ENCODE measurements at regions not wholly inside any gene's neighbourhood (a gene's known extent, or its start where the extent isn't known, plus 50 kb on each side); places are given as distances from the start of the nearest gene placed in this dataset.
A peak's percentile ranks its signal among the peaks of the same experiment; 100 is the strongest.

- no peak for TF ChIP-seq CTCF (IDR thresholded peaks at IDR 0.05; ENCODE audit: unreplicated experiment in 3 of 3)
- Mint-ChIP-seq H3K9me3 (no peaks in the 10 kb centered on the region), H3K4me3 (no peak overlapping the region), H3K36me3 (ENCODE audit: low read depth) (no peaks in the 10 kb centered on the region), H3K4me1 (peaks cover 21% of the 10 kb centered on the region), H3K27ac (no peak overlapping the region), H3K27me3 (ENCODE audit: low read depth) (no peaks in the 10 kb centered on the region)
Measured at GRCh38 chr5:124285071-124285470, 461.4 kb downstream of the ZNF608 start.

GRCh38 chr5:124283031-124283430, 463.4 kb downstream of the ZNF608 start:
- Mint-ChIP-seq H3K4me3 (no peak overlapping the region), H3K27me3 (ENCODE audit: low read depth) (no peaks in the 10 kb centered on the region), H3K4me1 (peaks cover 17% of the 10 kb centered on the region), H3K36me3 (ENCODE audit: low read depth) (no peaks in the 10 kb centered on the region), H3K27ac (no peak overlapping the region), H3K9me3 (no peaks in the 10 kb centered on the region)
- no peak for TF ChIP-seq CTCF (IDR thresholded peaks at IDR 0.05; ENCODE audit: unreplicated experiment in 3 of 3)

- no peak for TF ChIP-seq CTCF (IDR thresholded peaks at IDR 0.05; ENCODE audit: unreplicated experiment in 3 of 3)
- Mint-ChIP-seq H3K9me3 (peaks cover 2% of the 10 kb centered on the region), H3K27ac (no peak overlapping the region), H3K4me1 (peaks cover 20% of the 10 kb centered on the region), H3K27me3 (ENCODE audit: low read depth) (no peaks in the 10 kb centered on the region), H3K4me3 (no peak overlapping the region), H3K36me3 (ENCODE audit: low read depth) (no peaks in the 10 kb centered on the region)
Measured at GRCh38 chr5:124280079-124280478, 466.4 kb downstream of the ZNF608 start.

GRCh38 chr5:124279146-124279876, 467.1 kb downstream of the ZNF608 start:
- H3K27ac Mint-ChIP-seq: peak overlapping the region in 1 of 3 experiments; percentile 17
- no peak for TF ChIP-seq CTCF (IDR thresholded peaks at IDR 0.05; ENCODE audit: unreplicated experiment in 3 of 3)
- H3K27me3 Mint-ChIP-seq (ENCODE audit: low read depth): no peaks in the 10 kb centered on the region
- H3K9me3 Mint-ChIP-seq: peaks cover 2% of the 10 kb centered on the region
- H3K36me3 Mint-ChIP-seq (ENCODE audit: low read depth): no peaks in the 10 kb centered on the region
- no peak overlapping the region for H3K4me3 Mint-ChIP-seq
- peaks cover 24% of the 10 kb centered on the region for H3K4me1 Mint-ChIP-seq

- Mint-ChIP-seq H3K27ac (no peak overlapping the region), H3K4me1 (peaks cover 27% of the 10 kb centered on the region), H3K9me3 (peaks cover 2% of the 10 kb centered on the region), H3K27me3 (ENCODE audit: low read depth) (no peaks in the 10 kb centered on the region), H3K36me3 (ENCODE audit: low read depth) (no peaks in the 10 kb centered on the region), H3K4me3 (no peak overlapping the region)
- no peak for TF ChIP-seq CTCF (IDR thresholded peaks at IDR 0.05; ENCODE audit: unreplicated experiment in 3 of 3)
Measured at GRCh38 chr5:124278636-124279035, 467.8 kb downstream of the ZNF608 start.

Data from nephron (organoid).